ENCODE measurements at regions not wholly inside any gene's neighbourhood (a gene's known extent, or its start where the extent isn't known, plus 50 kb on each side); places are given as distances from the start of the nearest gene placed in this dataset.

DNA sequence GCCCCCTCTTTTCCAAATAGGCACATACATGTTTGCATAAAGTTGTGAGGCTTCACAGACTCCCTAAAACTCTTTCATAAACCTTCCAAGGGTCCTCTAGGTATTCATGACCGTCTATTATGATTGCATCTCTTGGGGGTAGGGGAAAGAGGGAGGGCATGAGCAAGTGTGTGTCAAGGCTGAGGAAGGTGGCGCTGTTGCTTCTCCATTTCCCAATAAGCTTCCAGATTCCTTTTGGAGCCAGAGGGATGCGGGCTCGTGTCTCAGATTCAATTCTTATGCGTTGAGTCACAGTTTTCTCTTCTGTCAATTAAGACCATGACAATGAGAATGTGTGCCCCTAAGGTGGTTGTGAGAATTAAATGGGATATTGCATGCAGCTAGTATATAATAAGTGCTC, 51.0 kb upstream of the CYP2A7 start:
- no CpG with 5 or more reads among the region's 5 CpGs for WGBS (ENCODE audit: insufficient coverage)
- Histone ChIP-seq H2AFZ (ENCODE audit: insufficient read depth, low read depth, low read length, poor library complexity, severe bottlenecking) (no peak overlapping the region), H3K27ac (ENCODE audit: low read length in 2 of 2) (no peak overlapping the region), H3K4me3 (ENCODE audit: control extremely low read depth in 1 of 5, extremely low read depth in 1 of 5, insufficient read depth in 1 of 5, low read depth in 2 of 5, low read length in 4 of 5) (no peak overlapping the region), H3K9ac (ENCODE audit: low read length) (no peak overlapping the region), H3K27me3 (replicated peaks in 1 of 4; ENCODE audit: control extremely low read depth in 1 of 4, control insufficient read depth in 3 of 4, insufficient read depth in 4 of 4, low read length in 3 of 4) (peaks cover 0 to 15% (median 0%) of the 10 kb centered on the region in 4 experiments), H3K36me3 (replicated peaks in 1 of 2; ENCODE audit: control extremely low read depth in 1 of 2, control insufficient read depth in 1 of 2, extremely low read depth in 1 of 2, insufficient read depth in 2 of 2, low read length in 1 of 2) (no peaks in the 10 kb centered on the region), H3K79me2 (ENCODE audit: control insufficient read depth, insufficient read depth, low read length) (no peaks in the 10 kb centered on the region), H3K4me2 (replicated peaks; ENCODE audit: low read depth, low read length, poor library complexity, severe bottlenecking) (no peak overlapping the region), H4K20me1 (ENCODE audit: control insufficient read depth, insufficient read depth, low read length, poor library complexity, severe bottlenecking) (no peaks in the 10 kb centered on the region), H3K9me3 (ENCODE audit: control extremely low read depth in 1 of 3, control insufficient read depth in 2 of 3, insufficient read depth in 1 of 3, low read length in 2 of 3) (peaks cover 0 to 4% (median 0%) of the 10 kb centered on the region in 3 donors), H3K4me1 (ENCODE audit: control insufficient read depth in 2 of 2, insufficient read depth in 2 of 2, low read length in 2 of 2) (no peaks in the 10 kb centered on the region)
- Mint-ChIP-seq H3K4me3 (no peak overlapping the region), H3K4me1 (no peaks in the 10 kb centered on the region), H3K9me3 (ENCODE audit: insufficient read depth) (no peaks in the 10 kb centered on the region), H3K27me3 (peaks cover 54% of the 10 kb centered on the region), H3K27ac (no peak overlapping the region)
- intact Hi-C loops (cut with micrococcal nuclease) = no loop called here
- POLR2A ChIA-PET = no interaction called here
- TF ChIP-seq EZH2 (IDR thresholded peaks at IDR 0.05; ENCODE audit: borderline replicate concordance, insufficient read depth, low read depth, low read length, poor library complexity, severe bottlenecking) = no peak
- TF ChIP-seq, protein P1, sequence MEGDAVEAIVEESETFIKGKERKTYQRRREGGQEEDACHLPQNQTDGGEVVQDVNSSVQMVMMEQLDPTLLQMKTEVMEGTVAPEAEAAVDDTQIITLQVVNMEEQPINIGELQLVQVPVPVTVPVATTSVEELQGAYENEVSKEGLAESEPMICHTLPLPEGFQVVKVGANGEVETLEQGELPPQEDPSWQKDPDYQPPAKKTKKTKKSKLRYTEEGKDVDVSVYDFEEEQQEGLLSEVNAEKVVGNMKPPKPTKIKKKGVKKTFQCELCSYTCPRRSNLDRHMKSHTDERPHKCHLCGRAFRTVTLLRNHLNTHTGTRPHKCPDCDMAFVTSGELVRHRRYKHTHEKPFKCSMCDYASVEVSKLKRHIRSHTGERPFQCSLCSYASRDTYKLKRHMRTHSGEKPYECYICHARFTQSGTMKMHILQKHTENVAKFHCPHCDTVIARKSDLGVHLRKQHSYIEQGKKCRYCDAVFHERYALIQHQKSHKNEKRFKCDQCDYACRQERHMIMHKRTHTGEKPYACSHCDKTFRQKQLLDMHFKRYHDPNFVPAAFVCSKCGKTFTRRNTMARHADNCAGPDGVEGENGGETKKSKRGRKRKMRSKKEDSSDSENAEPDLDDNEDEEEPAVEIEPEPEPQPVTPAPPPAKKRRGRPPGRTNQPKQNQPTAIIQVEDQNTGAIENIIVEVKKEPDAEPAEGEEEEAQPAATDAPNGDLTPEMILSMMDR (IDR thresholded peaks at IDR 0.05) = no peak
- ATAC-seq (ENCODE audit: low read depth) (no peak), DNase-seq (no peak)
- CTCF ChIA-PET = no interaction called here

DNA sequence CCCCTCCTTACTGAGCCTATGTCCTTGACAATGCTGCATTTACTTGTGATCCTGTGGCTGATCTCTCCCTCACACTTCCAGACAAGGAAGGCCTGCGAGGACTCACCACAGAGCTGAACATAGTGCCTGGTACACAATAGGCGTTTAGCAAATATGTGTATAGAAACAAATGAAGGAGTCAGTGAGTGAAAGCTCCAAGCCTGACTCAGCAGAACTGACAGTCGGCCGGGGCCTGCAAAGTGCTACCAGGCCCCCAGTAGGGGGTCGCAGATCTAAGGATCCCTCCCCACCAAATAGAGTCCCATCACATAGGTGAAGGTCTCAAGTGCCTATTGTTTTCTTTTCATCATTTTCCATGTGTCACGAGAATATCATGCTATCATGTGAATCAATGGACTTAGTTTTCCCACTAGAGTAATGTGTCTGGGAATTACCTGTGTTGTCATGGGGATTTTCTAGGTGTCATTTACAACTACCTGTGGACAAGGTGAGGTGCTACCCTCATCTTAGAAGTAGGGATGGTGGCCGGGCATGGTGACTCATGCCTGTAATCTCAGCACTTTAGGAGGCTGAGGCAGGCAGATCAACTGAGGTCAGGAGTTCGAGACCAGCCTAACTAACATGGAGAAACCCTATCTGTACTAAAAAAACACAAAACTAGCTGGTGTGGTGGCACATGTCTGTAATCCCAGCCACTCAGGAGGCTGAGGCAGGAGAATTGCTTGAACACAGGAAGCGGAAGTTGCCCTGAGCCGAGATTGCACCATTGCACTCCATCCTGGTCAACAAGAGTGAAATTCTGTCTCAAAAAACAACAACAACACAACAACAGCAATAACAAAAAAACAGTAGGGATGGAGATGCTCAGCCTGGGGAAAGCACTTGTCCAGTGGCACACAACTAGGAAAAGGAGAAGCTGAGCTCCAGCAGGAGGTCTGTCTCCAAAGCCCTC, 50.3 kb upstream of the CYP2A7 start:
- WGBS (ENCODE audit: insufficient coverage) = 76% methylated on average over 5 of the region's 10 CpGs
- ATAC-seq (ENCODE audit: low read depth) (no peak), DNase-seq (no peak)
- peaks cover 0 to 15% (median 0%) of the 10 kb centered on the region in 4 experiments for H3K27me3 ChIP-seq (replicated peaks in 1 of 4; ENCODE audit: control extremely low read depth in 1 of 4, control insufficient read depth in 3 of 4, insufficient read depth in 4 of 4, low read length in 3 of 4)
- no peak overlapping the region for H3K4me2 ChIP-seq (replicated peaks; ENCODE audit: low read depth, low read length, poor library complexity, severe bottlenecking)
- intact Hi-C loops (cut with micrococcal nuclease) = no loop called here
- Mint-ChIP-seq H3K4me3 (no peak overlapping the region), H3K9me3 (ENCODE audit: insufficient read depth) (no peaks in the 10 kb centered on the region), H3K4me1 (no peaks in the 10 kb centered on the region), H3K27ac (no peak overlapping the region), H3K27me3 (peaks cover 55% of the 10 kb centered on the region)
- POLR2A ChIA-PET = no interaction called here
- peaks cover 0 to 4% (median 0%) of the 10 kb centered on the region in 3 donors for H3K9me3 ChIP-seq (ENCODE audit: control extremely low read depth in 1 of 3, control insufficient read depth in 2 of 3, insufficient read depth in 1 of 3, low read length in 2 of 3)
- CTCF ChIA-PET = no interaction called here
- H4K20me1 ChIP-seq (ENCODE audit: control insufficient read depth, insufficient read depth, low read length, poor library complexity, severe bottlenecking) = no peaks in the 10 kb centered on the region
- TF ChIP-seq, protein P1 (IDR thresholded peaks at IDR 0.05) = no peak
- H3K79me2 ChIP-seq (ENCODE audit: control insufficient read depth, insufficient read depth, low read length) = no peaks in the 10 kb centered on the region
- H3K9ac ChIP-seq (ENCODE audit: low read length) = no peak overlapping the region
- H3K27ac ChIP-seq (ENCODE audit: low read length in 2 of 2) = no peak overlapping the region
- no peaks in the 10 kb centered on the region for H3K4me1 ChIP-seq (ENCODE audit: control insufficient read depth in 2 of 2, insufficient read depth in 2 of 2, low read length in 2 of 2)
- H3K36me3 ChIP-seq (replicated peaks in 1 of 2; ENCODE audit: control extremely low read depth in 1 of 2, control insufficient read depth in 1 of 2, extremely low read depth in 1 of 2, insufficient read depth in 2 of 2, low read length in 1 of 2) = no peaks in the 10 kb centered on the region
- H3K4me3 ChIP-seq (ENCODE audit: control extremely low read depth in 1 of 5, extremely low read depth in 1 of 5, insufficient read depth in 1 of 5, low read depth in 2 of 5, low read length in 4 of 5) = no peak overlapping the region
- H2AFZ ChIP-seq (ENCODE audit: insufficient read depth, low read depth, low read length, poor library complexity, severe bottlenecking) = no peak overlapping the region

All from B cell (primary cell).